ENCODE measurements at regions not wholly inside any gene's neighbourhood (a gene's known extent, or its start where the extent isn't known, plus 50 kb on each side); places are given as distances from the start of the nearest gene placed in this dataset.

GRCh38 chr13:103184413-103184812 is 118.2 kb upstream of the SLC10A2 start:
- POLR2A ChIA-PET, result no interaction called here
- no peak for TF ChIP-seq CTCF (IDR thresholded peaks at IDR 0.05; ENCODE audit: control extremely low read depth, extremely low read depth, low read depth, missing control alignments)
- CTCF ChIA-PET, result interaction anchor here (1.2 kb wide), 1 partner anchor 14 kb away, joined by 3 read pairs; no protein-coding TSS in a partner anchor
- no peak for DNase-seq (ENCODE audit: extremely low spot score)

- DNase-seq (ENCODE audit: extremely low spot score), result no peak
- POLR2A ChIA-PET, result no interaction called here
- no peak for TF ChIP-seq CTCF (IDR thresholded peaks at IDR 0.05; ENCODE audit: control extremely low read depth, extremely low read depth, low read depth, missing control alignments)
- CTCF ChIA-PET, result no interaction called here
These were observed 113.0 kb upstream of the SLC10A2 start for GRCh38 chr13:103178986-103179943.

DNA sequence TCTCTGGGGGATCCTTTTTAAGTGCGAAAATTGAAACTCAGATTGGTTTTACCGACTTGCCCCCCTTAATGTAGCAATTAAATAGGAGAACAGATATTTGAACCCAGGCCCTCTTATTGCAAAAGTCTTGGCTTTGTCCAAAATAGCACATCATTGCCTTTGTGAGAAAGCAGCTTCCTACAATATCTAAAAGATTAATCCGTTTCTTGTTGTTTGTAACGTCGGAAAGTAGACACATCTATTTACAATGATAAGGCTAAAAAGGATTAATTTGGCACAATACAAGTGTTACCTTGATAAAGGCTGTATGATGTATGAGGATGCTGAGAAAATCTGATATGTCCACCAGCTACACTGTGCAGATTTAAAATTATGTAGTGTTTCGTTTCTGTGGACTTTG is 108.7 kb upstream of the SLC10A2 start:
- TF ChIP-seq CTCF (IDR thresholded peaks at IDR 0.05; ENCODE audit: control extremely low read depth, extremely low read depth, low read depth, missing control alignments), result no peak
- no peak for DNase-seq (ENCODE audit: extremely low spot score)
- POLR2A ChIA-PET, result no interaction called here
- CTCF ChIA-PET, result interaction anchor here (1.2 kb wide), 1 partner anchor 305 kb away, joined by 3 read pairs; no protein-coding TSS in a partner anchor

- DNase-seq (ENCODE audit: extremely low spot score), result no peak
- CTCF ChIA-PET, result no interaction called here
- POLR2A ChIA-PET, result no interaction called here
- no peak for TF ChIP-seq CTCF (IDR thresholded peaks at IDR 0.05; ENCODE audit: control extremely low read depth, extremely low read depth, low read depth, missing control alignments)
These were observed 102.8 kb upstream of the SLC10A2 start for GRCh38 chr13:103168901-103169508.

DNA sequence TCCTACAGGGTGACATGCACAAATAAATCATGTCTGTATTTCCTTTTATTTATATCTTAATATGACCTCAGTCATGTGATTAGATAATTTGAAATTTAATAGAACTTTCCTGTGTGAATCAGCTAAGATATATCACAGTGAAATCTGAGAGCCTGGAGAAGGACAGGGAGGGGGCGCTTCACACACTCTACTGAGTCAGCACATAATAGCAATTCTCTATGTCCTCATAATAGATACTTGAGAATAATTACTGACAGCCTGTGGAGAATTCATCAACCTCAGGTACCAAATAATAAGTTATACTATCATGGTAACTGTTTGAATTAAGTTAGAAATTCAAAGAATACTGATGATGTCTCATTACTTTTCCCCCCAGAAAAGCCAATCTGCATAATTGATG is 98.0 kb upstream of the SLC10A2 start:
- CTCF ChIA-PET, result no interaction called here

More for the DNA sequence above, 98.0 kb upstream of the SLC10A2 start:
- POLR2A ChIA-PET, result no interaction called here
- TF ChIP-seq CTCF (IDR thresholded peaks at IDR 0.05; ENCODE audit: control extremely low read depth, extremely low read depth, low read depth, missing control alignments), result no peak
- no peak for DNase-seq (ENCODE audit: extremely low spot score)
